Left lung (tissue), 4 donors: ENCODE measurements at regions not wholly inside any gene's neighbourhood (a gene's known extent, or its start where the extent isn't known, plus 50 kb on each side); places are given as distances from the start of the nearest gene placed in this dataset.
A peak's percentile ranks its signal among the peaks of the same experiment; 100 is the strongest.

Experiments used
- ATAC-seq: fragments of 200-7000 bp; cut with Tn5 transposase; one replicate; pipeline ENCODE4 v1.9.1; 2020; ENCODE audit warnings: moderate library complexity
- DNase-seq, 4 donors: peaks; one replicate each; pipeline ENCODE4 v3.0.0-alpha.2; 2013 to 2020
- H3K27ac ChIP-seq, 2 donors: fragments of 200-600 bp; sonication (generic) in 1 of 2; one replicate each; pipeline versions ENCODE4 v1.5.0 to v1.8.0; 2020 to 2021
- H3K27me3 ChIP-seq, 2 donors: fragments of 200-600 bp; sonication (generic) in 1 of 2; one replicate each; pipeline versions ENCODE4 v1.5.0 to v1.8.0; 2020 to 2021
- H3K36me3 ChIP-seq, 2 donors: fragments of 200-600 bp; sonication (generic) in 1 of 2; one replicate each; pipeline versions ENCODE4 v1.5.0 to v1.8.0; 2020 to 2021
- H3K4me1 ChIP-seq, 2 donors: fragments of 200-600 bp; one replicate each; pipeline ENCODE4 v1.8.0; 2021
- H3K4me3 ChIP-seq, 2 donors: fragments of 200-600 bp; sonication (generic) in 1 of 2; one replicate each; pipeline versions ENCODE4 v1.5.0 to v1.8.0; 2020 to 2021; ENCODE audit warnings: mild to moderate bottlenecking in 1 of 2
- H3K9me3 ChIP-seq, 2 donors: fragments of 200-600 bp; sonication (generic) in 1 of 2; one replicate each; pipeline versions ENCODE4 v1.5.0 to v1.8.0; 2020 to 2021
- intact Hi-C, 2 donors: fragments of 100-400 bp; cut with DNase I; formaldehyde crosslinking; loops; one replicate each; pipeline versions ENCODE4 v1.11.2 to v1.14.2; 2022
- TF ChIP-seq, protein P1 (sequence below), 2 donors: fragments of 200-600 bp; sonication (generic) in 1 of 2; IDR thresholded peaks; one replicate each; pipeline versions ENCODE4 v1.5.0 to v1.8.0; 2021; ENCODE audit warnings: antibody characterized with exemption in 2 of 2
- donor health status: DM: no; HTN: yes; CAD: no.
- donor health status: DM: no; HTN: no; CAD: no.

DNA sequence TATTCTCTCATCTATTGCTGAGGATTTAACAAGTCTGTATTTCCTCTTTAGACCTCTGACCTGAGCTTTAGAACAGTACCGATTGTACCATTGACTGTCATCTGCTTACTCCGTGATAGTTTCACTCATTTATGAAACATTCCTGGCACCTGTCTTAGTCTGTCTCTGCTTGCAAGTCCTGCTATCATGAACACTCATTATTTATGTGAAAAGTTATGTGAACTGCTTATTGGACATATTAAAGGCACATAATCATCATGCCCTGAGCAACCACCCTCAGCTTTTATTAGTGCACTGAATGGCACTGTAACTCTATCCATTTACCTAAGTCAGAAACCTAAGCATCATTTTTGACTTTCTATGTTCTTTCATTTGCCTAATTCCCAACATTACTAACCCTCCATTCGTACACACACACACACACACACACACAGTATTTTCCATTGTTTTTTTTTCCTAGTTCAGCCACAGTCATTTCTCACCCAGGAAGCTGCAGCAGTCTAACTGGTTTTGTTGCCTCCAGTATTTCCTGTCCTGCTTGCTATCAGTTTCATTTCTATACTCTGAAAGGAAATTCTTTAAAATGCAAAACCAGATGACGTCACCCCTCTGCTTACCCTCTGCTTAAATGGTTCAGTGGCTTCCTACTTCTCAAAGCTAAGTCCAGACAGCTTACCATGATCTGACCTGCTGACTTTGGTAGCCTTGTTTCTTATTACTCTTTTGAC is 146.1 kb downstream of the HAUS1 start:
- no peaks in the 10 kb centered on the region for H3K9me3 ChIP-seq
- TF ChIP-seq, protein P1, sequence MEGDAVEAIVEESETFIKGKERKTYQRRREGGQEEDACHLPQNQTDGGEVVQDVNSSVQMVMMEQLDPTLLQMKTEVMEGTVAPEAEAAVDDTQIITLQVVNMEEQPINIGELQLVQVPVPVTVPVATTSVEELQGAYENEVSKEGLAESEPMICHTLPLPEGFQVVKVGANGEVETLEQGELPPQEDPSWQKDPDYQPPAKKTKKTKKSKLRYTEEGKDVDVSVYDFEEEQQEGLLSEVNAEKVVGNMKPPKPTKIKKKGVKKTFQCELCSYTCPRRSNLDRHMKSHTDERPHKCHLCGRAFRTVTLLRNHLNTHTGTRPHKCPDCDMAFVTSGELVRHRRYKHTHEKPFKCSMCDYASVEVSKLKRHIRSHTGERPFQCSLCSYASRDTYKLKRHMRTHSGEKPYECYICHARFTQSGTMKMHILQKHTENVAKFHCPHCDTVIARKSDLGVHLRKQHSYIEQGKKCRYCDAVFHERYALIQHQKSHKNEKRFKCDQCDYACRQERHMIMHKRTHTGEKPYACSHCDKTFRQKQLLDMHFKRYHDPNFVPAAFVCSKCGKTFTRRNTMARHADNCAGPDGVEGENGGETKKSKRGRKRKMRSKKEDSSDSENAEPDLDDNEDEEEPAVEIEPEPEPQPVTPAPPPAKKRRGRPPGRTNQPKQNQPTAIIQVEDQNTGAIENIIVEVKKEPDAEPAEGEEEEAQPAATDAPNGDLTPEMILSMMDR (IDR thresholded peaks at IDR 0.05) = no peak
- H3K4me3 ChIP-seq = no peak overlapping the region
- DNase-seq (peak in 2 of 4 donors; percentile 45 to 79), ATAC-seq (peak; percentile 87)
- peaks cover 12 to 34% of the 10 kb centered on the region in 2 donors for H3K4me1 ChIP-seq
- peak overlapping the region; percentile 54 to 84 for H3K27ac ChIP-seq
- H3K36me3 ChIP-seq = no peaks in the 10 kb centered on the region
- intact Hi-C loops = no loop called here
- no peaks in the 10 kb centered on the region for H3K27me3 ChIP-seq

DNA sequence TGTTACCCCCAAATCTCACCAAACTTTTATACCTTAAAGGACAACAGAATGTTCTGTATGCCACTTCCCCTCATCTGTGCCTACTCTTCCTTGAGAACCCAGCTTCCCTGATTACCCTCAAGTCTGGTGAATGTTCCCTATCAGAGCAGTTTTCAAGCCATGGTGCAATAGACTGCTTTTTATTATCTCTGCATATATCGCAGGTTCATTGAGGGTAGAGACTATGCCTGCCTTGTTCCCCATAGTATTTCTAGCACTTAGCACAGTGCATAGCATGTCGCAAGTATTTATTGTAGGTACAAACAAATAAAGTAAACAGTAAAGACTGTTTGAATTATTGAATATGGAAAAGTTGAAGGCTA is 146.6 kb downstream of the HAUS1 start:
- H3K36me3 ChIP-seq = no peaks in the 10 kb centered on the region
- H3K4me1 ChIP-seq = peaks cover 12 to 34% of the 10 kb centered on the region in 2 donors
- peak overlapping the region; percentile 54 to 84 for H3K27ac ChIP-seq
- TF ChIP-seq, protein P1 (IDR thresholded peaks at IDR 0.05) = no peak
- peak; percentile 27 for ATAC-seq
- intact Hi-C loops = no loop called here
- no peaks in the 10 kb centered on the region for H3K9me3 ChIP-seq
- no peak for DNase-seq
- no peaks in the 10 kb centered on the region for H3K27me3 ChIP-seq
- H3K4me3 ChIP-seq = no peak overlapping the region

DNA sequence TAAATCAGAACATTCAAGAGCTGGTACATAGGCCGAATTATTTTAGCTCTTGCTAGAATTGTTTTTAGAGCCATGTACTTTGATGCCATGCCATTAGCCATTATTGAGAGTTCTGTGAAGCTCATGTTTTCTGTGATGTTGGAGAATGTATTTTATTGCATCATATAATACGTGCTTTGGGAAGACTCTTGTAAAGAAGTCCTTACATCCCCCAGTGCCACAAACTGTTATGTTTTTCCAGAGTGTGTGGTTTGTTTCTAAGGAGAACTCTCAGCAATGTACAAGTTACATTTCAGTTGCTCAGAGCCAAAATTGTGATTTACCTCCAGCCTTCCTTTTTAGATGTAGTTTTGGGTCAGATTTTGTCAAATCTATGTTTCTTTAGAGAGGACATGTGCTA is 148.6 kb downstream of the HAUS1 start:
- DNase-seq (no peak), ATAC-seq (no peak)
- Histone ChIP-seq H3K4me1 (peaks cover 12 to 34% of the 10 kb centered on the region in 2 donors), H3K4me3 (no peak overlapping the region), H3K36me3 (no peaks in the 10 kb centered on the region), H3K27me3 (no peaks in the 10 kb centered on the region), H3K9me3 (no peaks in the 10 kb centered on the region), H3K27ac (no peak overlapping the region)
- intact Hi-C loops = no loop called here
- TF ChIP-seq, protein P1 (IDR thresholded peaks at IDR 0.05) = no peak

DNA sequence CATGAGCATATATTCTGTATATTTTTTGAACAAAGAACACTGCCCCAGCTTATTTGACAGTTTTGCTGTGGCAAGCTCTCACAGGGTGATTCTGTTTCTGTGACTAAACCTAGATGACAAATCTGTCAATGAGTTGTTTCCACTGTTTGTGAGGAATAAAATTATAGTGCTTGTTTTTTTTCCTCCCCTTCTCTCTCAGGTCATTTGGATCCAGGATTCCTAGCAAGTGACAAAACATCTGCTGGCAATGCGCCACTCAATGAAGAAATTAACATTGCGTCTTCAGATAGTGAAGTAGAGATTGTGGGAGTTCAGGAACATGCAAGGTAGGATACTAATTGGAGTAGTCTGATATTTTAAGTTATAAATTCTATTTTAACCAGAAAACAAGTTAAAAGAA is 149.3 kb downstream of the HAUS1 start:
- Histone ChIP-seq H3K27me3 (no peaks in the 10 kb centered on the region), H3K27ac (no peak overlapping the region), H3K9me3 (no peaks in the 10 kb centered on the region), H3K36me3 (no peaks in the 10 kb centered on the region), H3K4me1 (peaks cover 12 to 34% of the 10 kb centered on the region in 2 donors), H3K4me3 (no peak overlapping the region)
- DNase-seq (no peak), ATAC-seq (no peak)
- intact Hi-C loops = no loop called here
- TF ChIP-seq, protein P1 (IDR thresholded peaks at IDR 0.05) = no peak

DNA sequence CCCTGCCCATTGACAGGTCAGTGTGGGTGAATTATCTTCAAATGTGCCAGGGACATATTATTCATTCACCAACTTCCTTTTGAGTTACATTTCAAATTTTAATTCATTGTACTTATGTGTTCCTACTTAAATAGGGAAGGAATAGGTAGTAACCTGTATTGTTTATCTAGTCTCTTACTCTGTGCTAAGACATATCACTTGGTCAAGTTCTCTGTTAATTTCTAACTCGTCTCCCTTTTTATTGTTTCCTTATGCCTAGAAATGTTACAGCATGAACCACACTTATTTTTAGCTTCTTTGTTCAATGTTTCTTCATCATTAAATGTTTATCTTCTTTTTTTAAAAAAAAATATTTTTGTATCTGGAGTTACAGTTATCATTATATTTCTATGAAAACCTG is 151.9 kb downstream of the HAUS1 start:
- TF ChIP-seq, protein P1 (IDR thresholded peaks at IDR 0.05) = no peak
- H3K4me1 ChIP-seq = peaks cover 0 to 11% of the 10 kb centered on the region in 2 donors
- H3K36me3 ChIP-seq = no peaks in the 10 kb centered on the region
- no peak overlapping the region for H3K27ac ChIP-seq
- ATAC-seq (no peak), DNase-seq (no peak)
- no peaks in the 10 kb centered on the region for H3K9me3 ChIP-seq
- H3K4me3 ChIP-seq = no peak overlapping the region
- no peaks in the 10 kb centered on the region for H3K27me3 ChIP-seq
- intact Hi-C loops = no loop called here
